PC-3 (cell line): ENCODE measurements at regions not wholly inside any gene's neighbourhood (a gene's known extent, or its start where the extent isn't known, plus 50 kb on each side); places are given as distances from the start of the nearest gene placed in this dataset.

Experiments used
- ATAC-seq: fragments of 200-7000 bp; cut with Tn5 transposase; 2 replicates; pipeline ENCODE4 v1.9.1; 2020; ENCODE audit warnings: mild to moderate bottlenecking, moderate library complexity
- BruUV-seq: library from RNA; stranded (reverse); fragments of 400-500 nt; replicated peaks from 2 replicates; lab custom pipeline; 2021; lab: Mats Ljungman, UMichigan
- CTCF ChIA-PET: fragments of 300-600 bp; sonication (Branson Sonifier 250); formaldehyde crosslinking; loops from one replicate; lab custom pipeline; 2022; ENCODE audit warnings: antibody characterized with exemption; lab: Charles Lee
- POLR2A ChIA-PET: fragments of 300-600 bp; sonication (Branson Sonifier 250); formaldehyde crosslinking; loops from one replicate; lab custom pipeline; 2022; ENCODE audit warnings: antibody characterized with exemption; ENCODE audit not compliant: unreplicated experiment; lab: Charles Lee
- DNase-seq: peaks from one replicate; pipeline ENCODE4 v3.0.0-alpha.2; 2015
- H2AFZ ChIP-seq: fragments of 300-600 bp; sonication (generic); 2 replicates; pipeline ENCODE4 v1.6.0; 2016; ENCODE audit warnings: antibody characterized with exemption, low read length
- H3F3A ChIP-seq: fragments of 300-600 bp; sonication (generic); one replicate; pipeline ENCODE4 v1.6.0; 2017; ENCODE audit warnings: antibody characterized with exemption, low read length, control low read depth, mild to moderate bottlenecking; ENCODE audit not compliant: unreplicated experiment
- H3K27ac ChIP-seq: fragments of 300-600 bp; sonication (generic); 2 replicates; pipeline ENCODE4 v1.5.1; 2016; ENCODE audit warnings: mild to moderate bottlenecking, low read length
- H3K27me3 ChIP-seq: fragments of 300-600 bp; sonication (generic); 2 replicates; pipeline ENCODE4 v1.6.1; 2016; ENCODE audit warnings: low read length, mixed read lengths
- H3K36me3 ChIP-seq: fragments of 300-600 bp; sonication (generic); 2 replicates; pipeline ENCODE4 v1.6.1; 2016; ENCODE audit warnings: low read depth, mixed run types, low read length, mixed read lengths
- H3K4me1 ChIP-seq: fragments of 300-600 bp; sonication (generic); 2 replicates; pipeline ENCODE4 v1.5.1; 2016; ENCODE audit warnings: low read length; ENCODE audit not compliant: insufficient read depth
- H3K4me2 ChIP-seq: fragments of 300-600 bp; sonication (generic); 2 replicates; pipeline ENCODE4 v1.6.0; 2016; ENCODE audit warnings: low read length
- H3K4me3 ChIP-seq: fragments of 300-600 bp; sonication (generic); 2 replicates; pipeline ENCODE4 v1.5.1; 2016; ENCODE audit warnings: mild to moderate bottlenecking, low read length, mixed read lengths
- H3K79me2 ChIP-seq: fragments of 300-600 bp; sonication (generic); 2 replicates; pipeline ENCODE4 v1.6.1; 2017; ENCODE audit warnings: low read length, mixed read lengths
- H3K9ac ChIP-seq: fragments of 300-600 bp; sonication (generic); 2 replicates; pipeline ENCODE4 v1.6.0; 2016; ENCODE audit warnings: mild to moderate bottlenecking, low read length
- H3K9me2 ChIP-seq: fragments of 300-600 bp; sonication (generic); replicated peaks from 2 replicates; pipeline ENCODE4 v1.6.1; 2016; ENCODE audit warnings: mixed run types, low read length, mixed read lengths
- H3K9me3 ChIP-seq: fragments of 300-600 bp; sonication (generic); 2 replicates; pipeline ENCODE4 v1.6.1; 2016; ENCODE audit warnings: low read length, mixed read lengths
- H4K20me1 ChIP-seq: fragments of 300-600 bp; sonication (generic); 2 replicates; pipeline ENCODE4 v1.6.1; 2016; ENCODE audit warnings: low read length, mixed read lengths
- EZH2 ChIP-seq: fragments of 300-600 bp; sonication (generic); IDR thresholded peaks from one replicate; pipeline ENCODE4 v1.6.1; 2017; ENCODE audit warnings: antibody characterized with exemption, mild to moderate bottlenecking, low read length; ENCODE audit not compliant: unreplicated experiment
- EZH2phosphoT487 ChIP-seq: fragments of 300-600 bp; sonication (generic); IDR thresholded peaks from 2 replicates; pipeline ENCODE4 v1.6.1; 2018; ENCODE audit warnings: mild to moderate bottlenecking, antibody characterized with exemption, low read length, borderline replicate concordance
- intact Hi-C: fragments of 100-400 bp; cut with micrococcal nuclease; formaldehyde crosslinking; loops from 2 replicates; pipeline ENCODE4 v1.9.0; 2023
- TF ChIP-seq, protein P1 (sequence below): fragments of 300-600 bp; sonication (generic); conservative IDR thresholded peaks from 2 replicates; pipeline ENCODE4 v1.5.1; 2017; ENCODE audit warnings: antibody characterized with exemption, low read depth, mild to moderate bottlenecking, low read length

DNA sequence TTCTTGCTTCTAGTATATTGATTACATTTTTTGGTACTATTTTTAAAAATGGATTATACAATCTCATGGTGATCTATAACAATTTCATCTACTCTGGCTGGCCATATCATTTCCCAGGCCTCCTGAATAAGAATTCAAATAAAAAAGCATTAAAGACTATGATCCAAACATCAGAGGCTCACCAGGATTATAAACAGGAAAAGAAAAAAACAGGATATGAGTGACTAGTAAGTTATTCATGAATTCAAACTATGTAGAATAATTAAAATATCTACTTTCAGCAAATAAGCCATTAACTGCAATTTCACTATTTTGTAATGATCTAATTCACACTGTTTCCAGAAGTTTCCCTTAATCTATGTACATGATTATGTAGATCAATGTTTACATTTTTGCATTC is 293.1 kb upstream of the CDH6 start:
- Histone ChIP-seq H2AFZ (no peak overlapping the region), H3K4me1 (no peaks in the 10 kb centered on the region), H3F3A (no peaks in the 10 kb centered on the region), H4K20me1 (no peaks in the 10 kb centered on the region), H3K27me3 (peaks cover 6% of the 10 kb centered on the region; the same call in 1 of the 2 replicates), H3K36me3 (no peaks in the 10 kb centered on the region), H3K27ac (no peak overlapping the region), H3K4me3 (no peak overlapping the region), H3K79me2 (no peaks in the 10 kb centered on the region), H3K4me2 (no peak overlapping the region), H3K9ac (no peak overlapping the region), H3K9me2 (no peaks in the 10 kb centered on the region), H3K9me3 (no peaks in the 10 kb centered on the region)
- intact Hi-C loops, result no loop called here
- BruUV-seq, result no TSS peak
- no peak for DNase-seq
- no peak for ATAC-seq
- TF ChIP-seq, protein P1, sequence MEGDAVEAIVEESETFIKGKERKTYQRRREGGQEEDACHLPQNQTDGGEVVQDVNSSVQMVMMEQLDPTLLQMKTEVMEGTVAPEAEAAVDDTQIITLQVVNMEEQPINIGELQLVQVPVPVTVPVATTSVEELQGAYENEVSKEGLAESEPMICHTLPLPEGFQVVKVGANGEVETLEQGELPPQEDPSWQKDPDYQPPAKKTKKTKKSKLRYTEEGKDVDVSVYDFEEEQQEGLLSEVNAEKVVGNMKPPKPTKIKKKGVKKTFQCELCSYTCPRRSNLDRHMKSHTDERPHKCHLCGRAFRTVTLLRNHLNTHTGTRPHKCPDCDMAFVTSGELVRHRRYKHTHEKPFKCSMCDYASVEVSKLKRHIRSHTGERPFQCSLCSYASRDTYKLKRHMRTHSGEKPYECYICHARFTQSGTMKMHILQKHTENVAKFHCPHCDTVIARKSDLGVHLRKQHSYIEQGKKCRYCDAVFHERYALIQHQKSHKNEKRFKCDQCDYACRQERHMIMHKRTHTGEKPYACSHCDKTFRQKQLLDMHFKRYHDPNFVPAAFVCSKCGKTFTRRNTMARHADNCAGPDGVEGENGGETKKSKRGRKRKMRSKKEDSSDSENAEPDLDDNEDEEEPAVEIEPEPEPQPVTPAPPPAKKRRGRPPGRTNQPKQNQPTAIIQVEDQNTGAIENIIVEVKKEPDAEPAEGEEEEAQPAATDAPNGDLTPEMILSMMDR, result no peak
- TF ChIP-seq EZH2, result no peak
- no peak for TF ChIP-seq EZH2phosphoT487
- CTCF ChIA-PET, result no interaction called here
- POLR2A ChIA-PET, result no interaction called here

DNA sequence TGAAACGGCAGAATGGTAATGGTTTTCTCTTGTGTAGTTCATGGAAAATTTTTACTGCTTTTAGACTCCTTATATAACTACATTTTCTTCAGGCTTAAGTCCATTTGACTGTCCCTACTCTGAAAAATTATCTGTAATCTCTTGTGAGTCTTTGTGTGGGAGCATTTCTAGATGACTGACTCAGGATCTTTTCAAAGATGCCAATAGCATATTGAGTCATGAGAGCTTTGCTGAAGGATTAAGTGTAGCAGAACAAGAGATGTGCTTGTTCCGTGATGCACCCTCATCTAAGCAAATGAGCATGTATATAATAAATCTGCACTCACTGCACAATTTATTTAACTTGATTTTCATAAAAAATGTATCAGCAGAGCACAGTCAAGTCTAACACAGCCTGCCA is 298.7 kb upstream of the CDH6 start:
- Histone ChIP-seq H3K4me3 (no peak overlapping the region), H3K27ac (no peak overlapping the region), H3K27me3 (peaks cover 6% of the 10 kb centered on the region; the same call in 1 of the 2 replicates), H3F3A (no peaks in the 10 kb centered on the region), H3K36me3 (no peaks in the 10 kb centered on the region), H3K4me1 (peaks cover 5% of the 10 kb centered on the region; the same call in 1 of the 2 replicates), H2AFZ (no peak overlapping the region), H3K9me2 (no peaks in the 10 kb centered on the region), H3K79me2 (no peaks in the 10 kb centered on the region), H3K9ac (no peak overlapping the region), H4K20me1 (no peaks in the 10 kb centered on the region), H3K9me3 (no peaks in the 10 kb centered on the region), H3K4me2 (no peak overlapping the region)
- ChIA-PET CTCF (no interaction called here), POLR2A (no interaction called here)
- TF ChIP-seq, protein P1, result no peak
- TF ChIP-seq EZH2, result no peak
- no peak for TF ChIP-seq EZH2phosphoT487
- peak; percentile 41 for DNase-seq
- BruUV-seq, result no TSS peak
- intact Hi-C loops, result no loop called here
- ATAC-seq, result peak; percentile 33; the same call in 1 of the 2 replicates

DNA sequence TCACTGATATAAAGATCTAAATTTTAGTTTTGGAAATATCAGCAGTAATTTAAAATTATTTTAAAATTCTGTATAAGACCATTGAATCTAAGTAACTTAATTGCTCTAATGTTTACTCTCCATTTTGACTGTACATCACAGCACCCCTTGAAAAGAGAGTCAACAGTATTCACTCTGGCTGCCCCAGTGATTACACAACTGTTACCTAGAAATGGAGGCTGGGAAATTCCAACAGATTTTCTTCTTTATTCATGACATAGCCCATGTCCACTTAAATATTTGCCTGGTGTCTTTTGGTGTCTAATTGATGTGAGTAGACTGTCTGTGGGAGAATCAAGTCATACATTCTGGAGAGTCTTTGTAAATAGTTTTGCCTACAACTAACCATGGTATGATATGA is 301.8 kb upstream of the CDH6 start:
- Histone ChIP-seq H2AFZ (no peak overlapping the region), H3K4me2 (no peak overlapping the region), H3K79me2 (no peaks in the 10 kb centered on the region), H3K27ac (no peak overlapping the region), H3K4me1 (peaks cover 5% of the 10 kb centered on the region; the same call in 1 of the 2 replicates), H3F3A (no peaks in the 10 kb centered on the region), H3K9me2 (no peaks in the 10 kb centered on the region), H3K36me3 (no peaks in the 10 kb centered on the region), H3K9me3 (no peaks in the 10 kb centered on the region), H3K27me3 (peaks cover 6% of the 10 kb centered on the region; the same call in 1 of the 2 replicates), H4K20me1 (no peaks in the 10 kb centered on the region), H3K9ac (no peak overlapping the region), H3K4me3 (no peak overlapping the region)
- no peak for DNase-seq
- no peak for TF ChIP-seq EZH2
- TF ChIP-seq, protein P1, result no peak
- TF ChIP-seq EZH2phosphoT487, result no peak
- no TSS peak for BruUV-seq
- CTCF ChIA-PET, result no interaction called here
- intact Hi-C loops, result no loop called here
- ATAC-seq, result no peak
- POLR2A ChIA-PET, result interaction anchor here (0.7 kb wide), 1 partner anchor 1082 kb away, joined by 3 read pairs; no protein-coding TSS in a partner anchor
